RPMI7951 (cell line): ENCODE measurements at regions not wholly inside any gene's neighbourhood (a gene's known extent, or its start where the extent isn't known, plus 50 kb on each side); places are given as distances from the start of the nearest gene placed in this dataset.

Source experiments
- DNase-seq: peaks from one replicate; pipeline ENCODE4 v3.0.0-alpha.2; 2012; ENCODE audit warnings: low read depth

GRCh38 chr17:73753751-73754496, 109.7 kb upstream of the SDK2 start:
- no peak for DNase-seq

- DNase-seq: no peak
These were observed 110.7 kb upstream of the SDK2 start for GRCh38 chr17:73754886-73755400.

DNA sequence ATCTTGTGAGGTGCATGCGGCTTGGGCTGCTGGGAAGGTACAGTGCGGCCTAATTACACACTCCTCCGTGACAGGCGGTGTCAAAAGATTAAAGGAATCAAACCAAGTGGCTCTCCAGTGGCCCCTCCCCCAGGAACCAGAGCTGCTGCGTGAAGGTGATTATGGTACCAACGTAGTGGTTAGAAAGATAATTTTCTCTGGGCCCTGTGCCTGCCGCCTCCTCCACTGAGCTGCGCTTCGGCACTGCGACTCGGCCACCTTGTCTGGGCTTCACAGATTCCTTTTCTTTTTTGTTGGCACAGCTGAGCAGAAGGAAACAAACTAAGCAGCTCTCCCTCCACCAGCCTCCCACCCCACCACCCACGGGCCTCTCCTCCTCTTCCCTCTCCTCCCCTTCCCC, 113.2 kb upstream of the SDK2 start:
- DNase-seq: no peak

GRCh38 chr17:73758245-73758644, 114.0 kb upstream of the SDK2 start:
- no peak for DNase-seq

DNA sequence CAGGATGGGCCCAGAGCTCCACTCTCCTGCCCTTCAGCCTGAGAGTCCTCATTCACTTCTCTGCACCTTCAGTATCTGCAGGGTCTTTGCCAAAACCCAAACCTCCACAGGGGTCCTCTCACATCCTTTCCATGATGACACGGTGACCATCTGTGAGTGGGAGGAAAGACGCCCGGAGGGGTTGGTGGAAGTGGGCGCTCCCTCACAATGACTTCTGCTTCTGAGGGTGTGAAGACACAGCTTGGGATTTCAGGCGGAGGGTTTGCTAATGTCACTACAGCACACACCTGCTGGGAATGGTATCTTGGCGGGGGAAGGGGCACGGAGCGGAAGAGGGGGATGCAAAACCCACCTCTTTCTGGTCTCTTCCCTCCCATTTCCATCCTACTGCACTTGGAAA, 115.1 kb upstream of the SDK2 start:
- no peak for DNase-seq

GRCh38 chr17:73759734-73760438, 115.6 kb upstream of the SDK2 start:
- DNase-seq: peak; percentile 40

DNA sequence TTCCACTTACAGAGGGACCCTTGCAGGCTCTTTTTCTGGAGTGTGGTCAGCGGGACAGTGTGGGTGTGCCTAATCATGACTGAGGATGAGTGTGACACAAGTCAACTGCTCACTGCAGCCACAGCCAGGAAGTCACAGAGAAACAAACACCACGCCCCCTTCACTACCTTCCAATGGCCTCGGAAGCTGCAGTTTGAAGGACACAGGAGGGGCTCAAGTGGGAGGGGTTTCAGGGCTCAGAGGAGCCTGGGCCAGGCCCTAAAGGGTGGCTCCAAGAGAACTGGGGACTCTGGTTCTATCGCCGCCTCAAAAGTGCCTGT, 116.2 kb upstream of the SDK2 start:
- DNase-seq: no peak

GRCh38 chr17:73765824-73766563, 121.7 kb upstream of the SDK2 start:
- no peak for DNase-seq

GRCh38 chr17:73767696-73768095, 123.5 kb upstream of the SDK2 start:
- DNase-seq: no peak

GRCh38 chr17:73768691-73769090, 124.4 kb upstream of the SDK2 start:
- no peak for DNase-seq

DNA sequence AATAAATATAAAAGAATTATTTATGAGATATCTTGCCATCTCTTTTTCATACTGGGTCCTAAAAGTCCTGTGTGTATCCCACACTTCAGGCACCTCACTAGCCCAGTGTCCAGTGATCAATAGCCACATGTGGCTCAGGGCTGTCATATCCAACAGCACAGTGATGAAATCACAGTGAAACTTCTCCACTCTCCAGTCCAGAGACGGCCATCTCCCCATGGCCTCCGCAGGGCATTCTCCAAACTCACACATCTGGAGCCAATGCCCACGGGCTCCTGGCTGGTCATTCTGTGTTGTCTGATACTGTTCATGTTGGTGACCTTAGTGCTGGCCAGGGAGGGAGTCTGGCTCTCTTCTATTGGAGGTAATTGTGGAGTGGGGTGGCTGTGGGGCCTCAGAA, 125.2 kb upstream of the SDK2 start:
- peak; percentile 24 for DNase-seq

GRCh38 chr17:73770115-73770848, 126.0 kb upstream of the SDK2 start:
- DNase-seq: peak; percentile 88

DNA sequence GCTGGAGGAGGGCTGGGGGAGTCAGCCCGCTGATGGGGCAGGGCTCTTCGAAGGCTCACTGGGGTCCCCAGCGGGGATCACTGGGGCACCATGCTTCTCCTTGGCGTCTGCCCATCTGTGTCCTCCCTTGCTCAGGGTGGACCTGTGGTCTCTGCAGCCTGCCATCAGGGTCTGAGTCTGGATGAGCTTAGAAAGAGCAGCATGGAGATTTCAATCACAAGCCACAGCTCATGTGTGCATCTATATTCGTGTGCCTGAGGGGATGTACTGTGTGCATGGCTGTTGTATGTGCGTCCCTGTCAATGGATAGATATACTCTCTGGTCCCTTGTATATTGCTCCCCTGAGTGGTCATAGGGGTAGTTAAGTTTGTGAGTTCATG, 126.6 kb upstream of the SDK2 start:
- DNase-seq: peak; percentile 18

DNA sequence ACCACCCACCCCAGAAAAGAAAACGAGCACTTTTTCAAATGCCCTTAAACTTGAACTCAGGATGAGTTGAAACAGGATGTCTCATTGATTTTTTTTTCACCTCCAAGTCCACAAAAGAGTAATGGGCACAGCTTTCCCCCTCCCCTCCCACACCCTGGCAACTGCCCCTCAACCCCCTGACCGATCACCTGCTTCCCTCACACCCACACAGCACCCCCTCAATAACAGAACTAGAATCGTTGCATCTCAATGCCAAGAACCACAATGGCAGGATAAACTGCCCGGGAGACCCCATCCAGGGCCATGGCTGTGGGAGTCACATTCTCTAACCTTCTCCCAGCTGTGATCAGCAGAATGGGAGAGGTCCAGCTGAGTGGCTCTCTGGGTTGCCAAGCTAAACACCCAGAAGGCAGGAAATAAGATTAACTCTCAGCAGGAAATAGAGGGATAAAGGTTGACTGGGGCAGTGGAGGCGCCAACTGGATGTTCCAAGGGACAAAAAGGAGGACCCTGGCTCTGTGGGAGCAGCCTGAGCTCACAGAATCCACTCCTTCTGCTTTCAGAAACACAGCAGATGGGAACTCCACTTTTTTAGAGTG, 128.0 kb upstream of the SDK2 start:
- peak; percentile 32 for DNase-seq

DNA sequence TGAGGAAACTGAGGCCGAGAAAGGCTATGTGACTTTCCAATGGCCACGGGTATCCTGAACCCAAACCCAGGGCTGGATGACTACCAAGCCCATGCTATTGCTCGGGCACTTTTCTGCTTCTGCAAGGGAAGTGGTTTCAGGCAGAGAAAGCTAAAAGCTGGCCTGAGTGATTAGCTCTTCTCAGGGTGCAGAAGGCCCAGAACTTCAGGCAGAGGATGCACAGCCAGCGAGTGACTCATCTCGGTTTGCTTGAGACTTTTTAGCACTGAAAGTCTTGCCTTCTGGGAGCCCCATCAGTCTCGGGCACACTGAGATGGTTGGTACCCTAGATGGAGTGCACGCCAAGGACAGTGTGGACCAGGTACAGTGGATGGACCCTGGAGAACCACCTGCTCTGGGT, 129.5 kb upstream of the SDK2 start:
- DNase-seq: peak; percentile 55

GRCh38 chr17:73774852-73775251, 130.6 kb upstream of the SDK2 start:
- no peak for DNase-seq

- DNase-seq: no peak
These were observed 132.3 kb upstream of the SDK2 start for GRCh38 chr17:73776351-73777130.

DNA sequence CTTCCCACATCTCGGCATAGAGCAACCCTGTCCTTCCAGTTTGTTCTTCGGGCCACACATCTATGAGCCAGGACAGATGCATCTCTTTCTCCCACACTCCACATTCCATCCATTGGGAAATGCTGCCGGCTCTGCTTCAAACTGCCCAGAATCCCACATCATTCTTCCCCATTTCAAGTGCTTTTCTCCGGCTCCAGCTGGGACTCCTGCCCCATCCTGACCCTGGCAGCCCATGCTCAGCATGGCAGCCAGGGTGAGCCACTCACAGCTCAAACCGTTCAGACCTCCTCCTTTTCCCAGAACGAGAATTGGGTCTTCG, 132.8 kb upstream of the SDK2 start:
- no peak for DNase-seq

- DNase-seq: no peak
These were observed 138.0 kb upstream of the SDK2 start for GRCh38 chr17:73782231-73782630.

- DNase-seq: no peak
These were observed 138.6 kb upstream of the SDK2 start for GRCh38 chr17:73782641-73783381.
